ENCODE measurements at regions not wholly inside any gene's neighbourhood (a gene's known extent, or its start where the extent isn't known, plus 50 kb on each side); places are given as distances from the start of the nearest gene placed in this dataset.

DNA sequence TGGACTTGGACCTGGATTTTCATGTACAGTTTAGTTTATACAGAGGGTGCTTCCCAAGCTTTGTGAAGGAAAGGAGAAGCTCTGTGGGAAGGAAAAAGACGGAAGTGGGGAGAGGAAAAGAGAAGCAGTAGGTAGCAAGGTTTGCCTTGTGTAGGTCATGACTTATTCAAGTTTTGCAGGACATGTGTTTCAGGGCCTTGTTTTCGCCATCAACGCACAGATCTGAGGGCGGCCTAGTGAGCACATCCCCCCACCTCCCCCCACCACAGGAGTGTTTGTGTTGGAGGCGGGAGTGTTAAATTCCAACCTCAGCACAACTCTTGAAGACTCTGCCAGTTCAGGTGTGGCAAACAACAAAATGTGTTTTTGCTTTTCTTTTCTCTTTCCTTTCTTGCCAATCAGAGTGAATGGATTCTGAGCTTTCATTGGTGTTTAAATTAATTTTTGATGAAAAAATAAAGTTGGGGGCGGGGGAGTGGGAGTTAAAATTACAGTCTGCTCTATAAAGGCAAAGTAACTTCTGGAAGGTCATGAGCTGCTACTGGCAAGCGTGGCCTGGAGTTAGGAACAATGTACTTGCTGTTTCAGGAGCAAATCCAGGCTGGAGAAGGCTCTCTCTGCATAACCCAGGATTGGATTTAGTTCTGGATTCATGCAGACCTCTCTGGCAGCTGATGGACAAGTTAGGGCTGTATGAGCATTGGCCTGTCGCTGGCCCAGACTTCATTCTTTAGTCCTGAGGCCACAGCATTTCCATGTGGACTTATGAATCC, 338.5 kb downstream of the CD83 start:
- no peak for DNase-seq (ENCODE audit: low read depth)

DNA sequence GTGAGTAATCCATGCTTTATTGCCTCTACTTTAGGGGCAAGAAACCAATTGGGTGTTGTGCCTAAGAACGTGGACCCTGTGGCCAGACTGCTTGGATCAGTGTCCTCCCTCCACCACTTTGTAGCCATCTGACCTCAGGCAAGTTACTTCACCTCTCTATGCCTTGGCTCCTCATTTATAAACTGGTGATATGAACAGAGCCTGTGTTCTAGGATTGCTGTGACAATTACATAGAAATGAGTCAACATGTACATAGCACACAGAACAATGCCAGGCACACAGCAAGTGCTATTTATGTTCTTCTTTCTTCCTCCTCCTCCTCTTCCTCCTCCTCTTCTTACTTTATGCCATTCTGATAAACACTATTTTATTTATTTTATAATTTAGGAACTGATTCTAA, 339.4 kb downstream of the CD83 start:
- no peak for DNase-seq (ENCODE audit: low read depth)

DNA sequence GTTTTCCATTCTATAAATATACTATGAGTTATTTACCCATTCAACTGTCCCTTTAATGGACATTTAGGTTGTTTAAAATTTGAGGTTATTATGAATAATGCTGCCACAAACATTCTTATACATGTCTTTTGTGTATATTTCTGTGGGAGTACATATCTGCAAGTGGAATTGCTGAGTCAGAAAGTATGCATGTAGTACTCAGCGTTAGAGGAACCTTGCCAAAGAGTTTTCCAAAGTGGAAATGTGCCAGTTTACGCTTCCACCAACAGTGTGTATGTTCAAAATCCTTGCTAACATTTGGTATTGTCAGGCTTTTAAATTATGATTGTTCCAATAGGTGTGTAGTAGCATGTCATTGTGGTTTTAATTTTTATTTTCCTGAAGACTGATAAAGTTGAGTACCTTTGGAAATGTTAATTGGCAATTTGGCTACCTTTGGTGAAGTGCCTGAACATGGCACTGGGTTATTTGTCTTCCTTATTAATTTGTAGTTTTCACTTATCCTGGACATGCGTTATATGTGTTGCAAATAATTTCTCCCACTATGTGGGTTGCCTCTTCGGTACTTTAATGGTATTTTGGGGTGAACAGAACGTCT, 341.2 kb downstream of the CD83 start:
- peak; percentile 33 for DNase-seq (ENCODE audit: low read depth)

DNA sequence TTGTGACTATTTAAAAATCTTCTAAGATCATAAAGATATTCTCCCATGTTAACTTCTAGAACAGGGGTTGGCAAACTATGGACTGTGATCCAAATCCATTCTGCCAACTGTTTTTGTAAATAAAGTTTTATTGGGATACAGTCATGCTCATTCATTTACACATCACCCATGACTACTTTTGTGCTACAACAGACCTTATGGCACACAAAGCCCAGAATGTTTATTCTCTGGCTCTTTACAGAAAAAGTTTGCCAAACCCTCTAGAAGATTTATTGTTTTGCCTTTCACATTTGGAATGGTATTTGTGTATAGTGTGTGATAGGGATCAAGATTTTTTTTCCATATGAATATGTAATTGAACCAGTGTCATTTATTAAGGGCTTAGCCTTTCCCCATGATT, 341.7 kb downstream of the CD83 start:
- no peak for DNase-seq (ENCODE audit: low read depth)

DNA sequence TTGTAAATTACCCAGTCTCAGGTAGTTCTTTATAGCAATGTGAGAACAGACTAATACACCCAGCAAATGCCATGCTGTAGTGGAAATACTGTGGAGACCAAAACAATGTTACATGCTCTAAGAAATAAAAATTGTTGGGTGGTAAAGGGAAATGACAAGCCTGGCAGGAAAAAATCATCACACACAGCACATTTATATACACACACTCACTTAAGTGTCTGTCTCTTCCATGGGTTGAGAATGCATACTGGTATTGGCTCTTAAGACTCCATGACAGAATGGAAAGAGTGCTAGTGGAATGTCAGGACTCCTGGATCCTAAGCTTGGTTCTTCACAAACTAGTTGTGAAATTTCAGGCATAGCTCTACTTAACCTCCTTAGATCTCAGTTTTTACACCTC, 343.0 kb downstream of the CD83 start:
- DNase-seq (ENCODE audit: low read depth) = no peak

DNA sequence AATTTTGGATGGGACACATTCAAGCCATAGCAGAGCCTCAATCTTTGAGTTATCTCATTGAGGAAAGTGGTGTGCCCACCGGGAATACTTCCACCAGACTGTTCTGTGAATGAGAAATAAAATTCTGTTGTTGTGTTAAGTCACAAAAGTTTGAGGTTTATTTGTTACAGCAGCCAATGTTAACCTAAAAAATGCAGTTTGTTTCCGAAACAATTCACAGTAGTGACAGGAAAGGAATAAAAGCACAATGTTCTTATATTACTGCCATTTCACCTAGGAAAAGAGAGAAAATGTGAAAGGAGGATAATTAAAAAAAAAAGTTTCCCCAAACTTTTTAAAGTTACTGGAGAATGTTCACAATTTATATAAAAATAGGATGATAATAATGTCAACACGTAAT, 344.6 kb downstream of the CD83 start:
- no peak for DNase-seq (ENCODE audit: low read depth)

DNA sequence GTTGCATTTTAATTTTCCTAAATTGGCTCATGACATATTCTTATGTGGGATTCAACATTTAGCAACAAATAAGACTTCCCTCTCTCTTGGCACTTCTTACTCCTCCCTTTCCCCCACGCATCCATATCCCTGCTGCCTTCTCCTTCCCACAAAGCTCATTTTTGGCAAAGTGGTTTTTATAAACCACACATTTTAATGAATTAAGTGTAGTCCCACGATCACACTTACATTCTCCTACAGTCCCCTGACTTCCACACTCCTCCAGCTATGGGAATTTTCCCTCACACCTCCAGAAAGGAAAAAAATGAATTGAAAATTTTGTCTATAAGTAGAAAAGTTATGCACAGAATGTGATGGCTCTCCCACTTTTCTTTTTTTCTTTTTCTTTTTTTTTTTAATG, 345.0 kb downstream of the CD83 start:
- DNase-seq (ENCODE audit: low read depth) = no peak

DNA sequence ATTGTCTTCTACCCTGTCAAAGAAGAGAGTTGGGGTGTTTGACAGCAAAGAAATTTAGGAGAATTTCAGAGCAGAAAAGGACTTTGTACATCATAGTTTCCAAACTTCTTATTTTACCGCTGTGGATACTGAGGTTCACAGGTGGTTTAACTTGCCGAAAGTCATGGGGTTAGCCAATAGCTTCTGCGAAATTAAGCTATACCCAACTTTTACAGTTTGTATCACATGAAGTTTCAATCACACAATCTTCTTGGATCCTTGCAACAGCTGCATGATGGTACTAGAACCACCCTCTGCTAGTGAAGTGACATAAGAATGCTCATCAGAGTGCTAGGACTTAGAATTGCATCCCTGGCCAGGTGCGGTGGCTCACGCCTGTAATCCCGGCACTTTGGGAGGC, 345.5 kb downstream of the CD83 start:
- DNase-seq (ENCODE audit: low read depth) = no peak

DNA sequence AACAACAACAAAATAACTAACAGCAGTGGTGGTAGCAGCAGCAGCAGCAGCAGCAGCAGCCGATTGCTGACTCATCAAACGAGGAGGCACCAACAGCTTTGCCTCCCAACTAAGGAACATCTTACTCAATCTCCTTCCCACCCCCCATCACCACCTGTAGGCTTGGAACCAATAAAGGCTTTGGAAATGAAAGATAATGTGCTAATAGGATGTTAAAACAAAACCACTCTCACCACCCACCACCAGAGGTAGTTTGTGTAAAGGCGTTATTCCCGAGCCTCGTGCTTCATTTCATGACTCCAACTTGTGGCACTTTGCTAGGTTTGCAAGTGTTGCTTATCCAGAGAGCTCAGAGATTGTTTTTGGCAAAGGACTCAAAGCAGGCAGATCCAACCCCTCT, 346.5 kb downstream of the CD83 start:
- no peak for DNase-seq (ENCODE audit: low read depth)

DNA sequence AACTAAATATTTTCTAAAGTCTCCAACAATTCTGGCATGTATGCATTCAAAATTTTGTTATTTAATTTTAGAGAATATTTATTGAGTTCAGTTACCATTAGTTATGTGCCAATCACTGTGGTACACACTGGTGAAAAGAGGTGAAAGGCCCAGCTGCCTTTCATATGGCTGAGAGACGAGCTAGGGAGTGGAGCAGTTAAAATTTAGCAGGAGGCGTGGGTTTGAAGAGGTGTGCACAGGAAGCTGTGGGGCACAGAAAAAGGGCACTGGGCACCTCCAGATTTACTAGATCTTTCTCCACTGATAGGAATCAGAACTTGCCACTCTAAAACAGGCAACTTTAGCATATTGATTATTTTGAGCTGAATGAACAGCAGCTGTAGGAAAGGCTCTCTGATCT, 347.1 kb downstream of the CD83 start:
- DNase-seq (ENCODE audit: low read depth) = no peak

DNA sequence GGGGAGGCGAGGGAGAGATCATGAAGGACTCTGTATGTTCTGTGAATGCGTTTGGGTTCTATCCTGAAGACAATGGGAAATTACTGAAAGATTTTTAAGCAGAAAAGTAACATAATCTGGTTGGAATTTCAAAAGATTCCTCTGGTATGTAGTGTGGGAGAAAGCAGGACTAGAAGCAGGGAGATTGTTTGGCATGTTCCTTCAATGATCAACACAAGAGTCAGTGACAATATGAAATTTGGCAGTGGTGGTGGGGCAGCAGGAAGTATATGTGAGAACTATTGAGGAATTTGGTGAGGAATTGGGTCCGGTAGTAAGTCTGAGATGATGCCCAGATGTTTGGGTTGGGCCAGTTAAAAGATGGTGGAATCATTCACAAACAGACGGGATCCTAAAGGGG, 348.7 kb downstream of the CD83 start:
- DNase-seq (ENCODE audit: low read depth) = peak; percentile 24

DNA sequence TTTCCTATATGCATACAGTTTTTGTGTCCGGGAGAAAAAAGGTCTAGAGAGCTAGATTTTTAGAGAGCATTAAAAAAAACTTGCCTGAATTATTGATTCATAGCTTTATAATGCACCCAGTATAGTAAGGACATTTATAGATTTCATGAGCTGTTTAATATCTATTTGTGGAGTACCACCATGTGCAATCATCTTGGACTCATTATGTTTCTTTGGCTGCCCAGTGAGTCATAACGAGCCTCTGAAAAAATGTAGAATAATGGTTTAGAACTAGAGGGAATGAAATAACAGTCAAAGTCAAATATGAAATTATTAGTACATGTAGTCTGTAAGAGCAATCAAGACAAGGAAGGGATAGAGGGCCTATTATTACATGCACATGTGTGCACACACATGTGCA, 350.0 kb downstream of the CD83 start:
- peak; percentile 32 for DNase-seq (ENCODE audit: low read depth)

DNA sequence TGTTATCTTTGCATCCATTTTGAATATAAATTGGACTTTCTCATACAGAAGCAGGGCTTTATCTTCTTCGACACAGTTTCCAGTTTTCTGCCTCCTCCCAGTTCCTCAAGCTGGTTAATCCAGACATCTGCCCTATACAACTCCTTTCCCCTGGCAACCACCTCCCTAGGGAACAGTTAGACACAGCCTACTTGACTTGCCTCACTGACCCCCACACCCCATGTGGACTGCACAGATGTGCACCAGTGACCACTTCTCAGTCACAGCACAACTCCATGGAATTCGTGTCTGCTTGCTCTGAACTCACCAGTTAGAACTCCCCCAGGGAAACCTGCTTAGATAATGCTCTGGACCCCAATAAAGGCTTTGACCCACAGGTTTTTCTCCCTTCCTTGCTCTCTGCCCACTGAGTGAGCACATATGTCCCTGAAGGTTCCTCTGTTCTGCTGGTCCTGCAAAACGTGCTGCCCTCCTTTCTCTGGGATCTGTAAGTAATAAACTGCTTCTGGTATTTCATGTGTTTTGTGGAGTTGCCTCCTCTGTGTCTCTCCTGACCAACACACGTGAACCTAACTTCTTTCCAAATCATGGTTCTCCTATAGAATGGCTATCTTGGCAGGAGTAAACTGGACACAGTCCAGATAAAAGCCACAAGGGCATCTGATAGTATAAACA, 351.2 kb downstream of the CD83 start:
- no peak for DNase-seq (ENCODE audit: low read depth)

DNA sequence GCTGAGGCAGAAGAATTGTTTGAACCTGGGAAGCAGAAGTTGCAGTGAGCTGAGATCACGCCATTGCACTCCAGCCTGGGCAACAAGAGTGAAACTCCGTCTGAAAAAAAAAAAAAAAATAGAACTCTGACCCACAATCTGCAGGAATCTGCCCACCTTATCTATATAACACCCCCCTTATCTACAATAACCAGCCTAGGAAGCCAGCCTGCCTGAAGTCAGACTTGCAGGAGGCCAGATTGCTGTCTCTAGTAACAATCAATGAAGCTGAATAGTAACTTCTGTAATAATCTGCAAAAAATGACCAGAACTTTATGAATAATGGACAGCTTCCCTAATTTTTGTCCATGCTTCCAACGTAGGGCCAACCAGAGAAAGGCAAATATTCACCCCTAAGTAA, 352.5 kb downstream of the CD83 start:
- DNase-seq (ENCODE audit: low read depth) = no peak

DNA sequence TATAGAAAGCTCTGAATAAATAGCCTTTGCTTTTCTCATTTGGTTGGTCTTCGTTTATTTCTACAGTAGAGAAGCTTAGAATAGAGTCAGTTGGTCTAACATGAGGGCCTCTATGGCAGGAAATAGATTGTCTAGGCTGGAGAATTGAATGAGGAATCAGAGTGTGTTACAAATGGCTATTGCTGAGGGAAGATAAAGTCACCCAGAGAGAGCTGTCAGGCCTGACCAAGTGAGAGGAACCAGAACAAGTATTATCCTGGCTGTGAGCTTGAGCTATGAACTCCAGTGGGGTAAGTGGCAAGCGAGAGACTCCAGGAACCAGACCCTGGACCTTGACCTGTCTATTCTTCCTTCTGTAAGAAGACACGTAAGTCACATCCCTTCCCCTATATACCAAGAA, 353.1 kb downstream of the CD83 start:
- DNase-seq (ENCODE audit: low read depth) = no peak

DNA sequence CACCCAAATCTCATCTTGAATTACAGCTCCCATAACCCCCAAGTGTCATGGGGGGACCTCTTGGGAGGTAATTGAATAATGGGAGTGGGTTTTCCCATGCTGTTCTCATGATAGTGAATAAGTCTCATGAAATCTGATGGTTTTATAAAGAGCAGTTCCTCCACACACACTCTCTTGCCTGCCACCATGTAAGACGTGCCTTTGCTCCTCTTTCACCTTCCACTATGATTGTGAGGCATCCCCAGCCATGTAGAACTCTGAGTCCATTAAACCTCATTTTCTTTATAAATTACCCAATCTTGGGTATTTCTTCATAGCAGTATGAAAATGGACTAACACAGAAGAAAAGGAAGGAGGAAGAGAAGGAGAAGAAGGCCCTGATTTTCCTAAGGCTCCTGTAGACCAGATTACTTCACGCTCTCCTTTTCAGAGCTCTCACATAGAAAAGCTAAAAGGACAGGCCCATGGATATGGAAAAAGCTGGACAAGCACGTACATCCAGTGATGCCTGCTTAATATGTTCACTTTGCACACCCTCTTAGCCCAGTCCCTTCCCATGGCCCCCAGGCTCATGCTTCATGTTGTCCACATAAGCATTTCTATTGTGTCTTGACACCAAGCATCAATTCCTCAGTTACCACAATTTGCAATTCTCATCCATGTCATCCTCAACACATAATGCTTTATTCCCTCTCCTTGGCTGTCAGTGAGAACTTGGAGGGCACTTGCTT, 354.8 kb downstream of the CD83 start:
- no peak for DNase-seq (ENCODE audit: low read depth)

DNA sequence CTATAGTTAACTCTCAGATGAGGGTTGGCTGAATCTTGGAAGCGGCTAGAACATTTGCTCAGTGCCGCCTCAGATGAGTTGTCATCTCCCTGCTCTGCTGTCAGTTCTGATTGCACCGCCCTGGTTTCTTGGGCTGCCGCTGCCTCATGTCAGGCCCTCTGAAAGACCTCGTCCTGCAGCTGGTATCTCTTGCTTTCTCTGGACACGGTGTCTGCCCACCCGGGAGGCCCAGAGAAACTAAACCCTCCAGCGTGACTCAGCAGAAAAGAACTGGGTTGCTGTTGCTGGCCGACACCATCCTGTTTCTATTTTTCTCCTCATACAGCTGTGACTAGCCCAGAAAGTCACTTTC, 355.4 kb downstream of the CD83 start:
- peak; percentile 24 for DNase-seq (ENCODE audit: low read depth)

DNA sequence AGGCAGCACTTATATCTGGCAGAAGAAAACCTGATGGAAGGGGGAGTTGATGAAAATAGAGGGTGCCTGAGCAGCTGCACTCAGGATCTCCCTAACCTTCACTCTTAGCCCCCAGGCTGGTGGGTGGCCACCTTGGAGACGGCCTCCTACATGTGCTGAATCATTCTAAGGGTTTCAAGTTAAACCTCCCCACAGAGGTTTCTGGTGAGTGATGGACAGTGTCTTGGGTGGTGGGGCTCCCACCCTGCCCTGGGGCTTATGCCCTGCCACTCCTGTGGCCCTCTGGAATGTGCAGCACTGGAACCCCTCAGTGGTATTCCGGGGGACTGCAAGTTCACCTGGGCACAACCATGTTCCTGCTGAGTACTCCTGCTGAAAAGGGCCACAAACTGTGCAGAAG, 357.2 kb downstream of the CD83 start:
- DNase-seq (ENCODE audit: low read depth) = no peak

DNA sequence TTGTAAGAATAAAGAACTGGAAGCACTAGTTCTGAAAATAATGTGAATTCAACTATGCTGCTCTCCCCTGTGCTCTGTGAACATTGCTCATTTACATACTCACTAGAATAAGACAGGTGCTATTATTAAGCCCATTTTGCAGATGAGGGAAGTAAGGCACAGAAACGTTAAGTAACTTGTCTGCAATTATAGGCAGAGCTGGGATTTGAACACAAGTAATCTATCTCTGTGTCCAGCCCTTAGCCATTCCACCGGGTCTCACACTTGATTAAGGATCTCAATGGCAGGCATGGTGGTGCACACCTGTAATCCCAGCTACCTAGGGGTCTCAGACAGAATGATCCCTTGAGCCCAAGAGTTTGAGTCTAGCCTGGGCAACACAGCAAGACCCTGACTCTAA, 357.7 kb downstream of the CD83 start:
- DNase-seq (ENCODE audit: low read depth) = no peak

DNA sequence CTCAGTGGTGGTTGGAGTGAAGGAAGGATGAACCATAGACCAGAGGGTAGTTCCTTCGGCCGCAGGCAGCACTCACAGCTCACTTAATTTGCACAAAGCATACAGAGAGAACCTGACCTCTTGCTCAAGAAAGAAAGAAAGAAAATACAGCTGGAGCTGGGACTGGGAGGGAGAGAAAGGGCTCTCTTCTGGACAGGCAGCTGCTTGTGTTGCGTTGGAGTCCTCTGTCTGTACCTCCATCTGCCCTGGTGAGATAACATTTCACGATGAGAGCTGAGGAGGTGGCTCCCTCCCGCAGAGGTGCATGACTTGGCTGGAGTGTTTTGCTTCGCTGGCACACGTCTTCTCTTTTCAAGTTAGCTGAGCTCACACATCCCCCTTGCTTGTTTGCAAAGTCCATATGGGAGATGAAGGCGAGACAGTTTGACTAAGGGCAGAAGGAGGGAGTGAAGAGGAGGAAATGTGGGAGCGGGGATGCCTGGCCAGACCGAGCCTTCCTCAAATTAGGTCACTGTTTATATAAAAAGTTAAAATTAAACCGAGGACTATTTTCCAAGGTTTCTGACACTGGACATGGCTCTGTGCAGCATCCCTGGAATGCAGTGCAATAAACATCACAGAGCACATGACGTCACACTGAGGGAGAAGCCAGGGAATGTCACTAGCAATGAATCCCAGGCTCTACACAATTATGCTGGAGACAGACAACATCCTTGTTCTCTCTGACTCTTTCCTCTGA, 359.4 kb downstream of the CD83 start:
- peak; percentile 80 for DNase-seq (ENCODE audit: low read depth)

DNA sequence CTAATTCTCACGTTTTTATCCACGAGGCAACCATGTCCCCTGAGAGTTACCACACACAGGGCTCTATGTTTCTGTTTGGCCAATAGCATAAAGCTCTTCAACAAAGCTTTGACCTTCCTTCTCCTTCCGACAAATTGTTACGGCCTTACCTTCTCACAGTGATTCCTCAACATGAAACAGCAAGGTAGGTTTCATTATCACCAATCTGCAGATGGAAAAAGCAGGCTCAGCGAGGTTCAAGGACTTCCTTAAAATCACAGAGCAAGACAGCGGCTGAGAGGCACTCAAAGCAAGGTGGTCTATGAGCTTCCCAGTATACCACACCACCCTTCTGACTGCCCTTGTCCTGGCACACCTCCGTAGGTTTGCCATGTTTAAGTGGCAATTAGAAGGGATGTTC, 360.0 kb downstream of the CD83 start:
- no peak for DNase-seq (ENCODE audit: low read depth)

All from GM04504 (cell line).